HEK293T (cell line): ENCODE measurements at regions not wholly inside any gene's neighbourhood (a gene's known extent, or its start where the extent isn't known, plus 50 kb on each side); places are given as distances from the start of the nearest gene placed in this dataset.

ENCODE experiments used
- CTCF ChIA-PET: fragments of 350-600 bp; formaldehyde crosslinking; extraction: SDS; loops from one replicate; lab custom pipeline; 2021; ENCODE audit warnings: antibody characterized with exemption, inconsistent platforms; lab: Yijun Ruan, JAX
- POLR2A ChIA-PET: fragments of 350-600 bp; formaldehyde crosslinking; extraction: SDS; loops from one replicate; lab custom pipeline; 2020; ENCODE audit warnings: antibody characterized with exemption, inconsistent platforms; lab: Yijun Ruan, JAX
- DNase-seq: peaks from one replicate; pipeline ENCODE4 v3.0.0; 2012; ENCODE audit warnings: mixed read lengths; ENCODE audit errors: extremely low spot score
- ARNT ChIP-seq: fragments of 450-650 bp; IDR thresholded peaks from 2 replicates; pipeline ENCODE4 v1.6.1; 2017; ENCODE audit warnings: mild to moderate bottlenecking
- BHLHE40 ChIP-seq: fragments of 450-650 bp; IDR thresholded peaks from 2 replicates; pipeline ENCODE4 v1.6.1; 2016; ENCODE audit warnings: mild to moderate bottlenecking, moderate library complexity, borderline replicate concordance
- CTBP1 ChIP-seq: fragments of 450-650 bp; IDR thresholded peaks from 2 replicates; pipeline ENCODE4 v1.6.1; 2016; ENCODE audit warnings: borderline replicate concordance
- ELF4 ChIP-seq: fragments of 450-650 bp; IDR thresholded peaks from 2 replicates; pipeline ENCODE4 v1.6.1; 2017; ENCODE audit warnings: antibody characterized with exemption
- FOXA1 ChIP-seq: fragments of 450-650 bp; IDR thresholded peaks from 2 replicates; pipeline ENCODE4 v1.6.1; 2016; ENCODE audit warnings: mild to moderate bottlenecking
- FOXK2 ChIP-seq: fragments of 450-650 bp; IDR thresholded peaks from 2 replicates; pipeline ENCODE4 v1.6.1; 2016; ENCODE audit warnings: mild to moderate bottlenecking
- FOXM1 ChIP-seq: fragments of 450-650 bp; IDR thresholded peaks from 2 replicates; pipeline ENCODE4 v1.6.1; 2017; ENCODE audit warnings: mild to moderate bottlenecking, borderline replicate concordance
- HDGF ChIP-seq: fragments of 450-650 bp; IDR thresholded peaks from 2 replicates; pipeline ENCODE4 v1.6.1; 2017; ENCODE audit warnings: antibody characterized with exemption, borderline replicate concordance
- L3MBTL2 ChIP-seq: fragments of 450-650 bp; conservative IDR thresholded peaks from 2 replicates; pipeline ENCODE4 v1.6.1; 2016; ENCODE audit warnings: mild to moderate bottlenecking
- LEF1 ChIP-seq: fragments of 450-650 bp; IDR thresholded peaks from 2 replicates; pipeline ENCODE4 v1.6.1; 2017; ENCODE audit warnings: mild to moderate bottlenecking, borderline replicate concordance
- NFRKB ChIP-seq: fragments of 450-650 bp; IDR thresholded peaks from 2 replicates; pipeline ENCODE4 v1.6.1; 2016; ENCODE audit warnings: mild to moderate bottlenecking, moderate library complexity
- PKNOX1 ChIP-seq: fragments of 450-650 bp; IDR thresholded peaks from 2 replicates; pipeline ENCODE4 v1.6.1; 2016
- SP1 ChIP-seq: fragments of 450-650 bp; IDR thresholded peaks from 2 replicates; pipeline ENCODE4 v1.6.1; 2017
- SUZ12 ChIP-seq: fragments of 450-650 bp; IDR thresholded peaks from 2 replicates; pipeline ENCODE4 v1.6.1; 2016; ENCODE audit warnings: mild to moderate bottlenecking
- TARDBP ChIP-seq: fragments of 450-650 bp; IDR thresholded peaks from 2 replicates; pipeline ENCODE4 v1.6.1; 2016
- ZNF384 ChIP-seq: fragments of 450-650 bp; IDR thresholded peaks from 2 replicates; pipeline ENCODE4 v1.6.1; 2016

- TF ChIP-seq ELF4: no peak
- TF ChIP-seq SP1: no peak
- TF ChIP-seq LEF1: no peak
- no peak for TF ChIP-seq HDGF
- TF ChIP-seq NFRKB: no peak
- TF ChIP-seq ARNT: no peak
- no peak for TF ChIP-seq BHLHE40
- TF ChIP-seq FOXA1: no peak
- CTCF ChIA-PET: no interaction called here
- POLR2A ChIA-PET: no interaction called here
- no peak for DNase-seq
These were observed 74.8 kb upstream of the ADAM23 start for GRCh38 chr2:206368484-206368883.

GRCh38 chr2:206368933-206369569 is 74.3 kb upstream of the ADAM23 start:
- no peak for DNase-seq
- POLR2A ChIA-PET: no interaction called here
- CTCF ChIA-PET: interaction anchor here (1.0 kb wide), 1 partner anchor 10 kb away, joined by 3 read pairs; no protein-coding TSS in a partner anchor
- TF ChIP-seq HDGF: no peak
- no peak for TF ChIP-seq BHLHE40
- TF ChIP-seq ARNT: no peak
- no peak for TF ChIP-seq L3MBTL2
- no peak for TF ChIP-seq TARDBP
- TF ChIP-seq SUZ12: no peak
- TF ChIP-seq CTBP1: no peak
- no peak for TF ChIP-seq PKNOX1
- TF ChIP-seq LEF1: no peak
- no peak for TF ChIP-seq FOXM1
- TF ChIP-seq FOXA1: no peak
- TF ChIP-seq SP1: no peak
- no peak for TF ChIP-seq FOXK2
- TF ChIP-seq ELF4: no peak
- no peak for TF ChIP-seq ZNF384
- TF ChIP-seq NFRKB: no peak

- POLR2A ChIA-PET: no interaction called here
- DNase-seq: no peak
- TF ChIP-seq L3MBTL2 (no peak), FOXA1 (no peak), ELF4 (no peak), NFRKB (no peak), TARDBP (no peak), HDGF (no peak), FOXK2 (no peak), ARNT (no peak)
- CTCF ChIA-PET: no interaction called here
These were observed 67.4 kb upstream of the ADAM23 start for GRCh38 chr2:206375956-206376355.

GRCh38 chr2:206378835-206379234 is 64.5 kb upstream of the ADAM23 start:
- DNase-seq: no peak
- ChIA-PET CTCF (interaction anchor here (0.9 kb wide), 1 partner anchor 10 kb away, joined by 3 read pairs; no protein-coding TSS in a partner anchor), POLR2A (no interaction called here)

GRCh38 chr2:206379266-206379665 is 64.1 kb upstream of the ADAM23 start:
- DNase-seq: no peak
- TF ChIP-seq SP1 (no peak), BHLHE40 (no peak), HDGF (no peak), NFRKB (no peak), SUZ12 (no peak), FOXK2 (no peak), CTBP1 (no peak), L3MBTL2 (no peak), ZNF384 (no peak), FOXM1 (no peak), ELF4 (no peak), PKNOX1 (no peak), LEF1 (no peak), FOXA1 (no peak), ARNT (no peak)
- ChIA-PET CTCF (interaction anchor here (0.9 to 1.3 kb wide), 2 partner anchors 10 to 13 kb away, joined by 3 read pairs; no protein-coding TSS in a partner anchor), POLR2A (no interaction called here)

More at GRCh38 chr2:206378835-206379234, 64.5 kb upstream of the ADAM23 start:
- TF ChIP-seq FOXK2: no peak
- TF ChIP-seq LEF1: no peak
- TF ChIP-seq SP1: no peak
- TF ChIP-seq PKNOX1: no peak
- no peak for TF ChIP-seq CTBP1
- TF ChIP-seq TARDBP: no peak
- no peak for TF ChIP-seq BHLHE40
- no peak for TF ChIP-seq L3MBTL2
- no peak for TF ChIP-seq NFRKB
- no peak for TF ChIP-seq HDGF
- no peak for TF ChIP-seq SUZ12
- no peak for TF ChIP-seq ARNT
- TF ChIP-seq ZNF384: no peak
- TF ChIP-seq FOXM1: no peak
- no peak for TF ChIP-seq FOXA1
- no peak for TF ChIP-seq ELF4
